ENCODE measurements at regions not wholly inside any gene's neighbourhood (a gene's known extent, or its start where the extent isn't known, plus 50 kb on each side); places are given as distances from the start of the nearest gene placed in this dataset.

DNA sequence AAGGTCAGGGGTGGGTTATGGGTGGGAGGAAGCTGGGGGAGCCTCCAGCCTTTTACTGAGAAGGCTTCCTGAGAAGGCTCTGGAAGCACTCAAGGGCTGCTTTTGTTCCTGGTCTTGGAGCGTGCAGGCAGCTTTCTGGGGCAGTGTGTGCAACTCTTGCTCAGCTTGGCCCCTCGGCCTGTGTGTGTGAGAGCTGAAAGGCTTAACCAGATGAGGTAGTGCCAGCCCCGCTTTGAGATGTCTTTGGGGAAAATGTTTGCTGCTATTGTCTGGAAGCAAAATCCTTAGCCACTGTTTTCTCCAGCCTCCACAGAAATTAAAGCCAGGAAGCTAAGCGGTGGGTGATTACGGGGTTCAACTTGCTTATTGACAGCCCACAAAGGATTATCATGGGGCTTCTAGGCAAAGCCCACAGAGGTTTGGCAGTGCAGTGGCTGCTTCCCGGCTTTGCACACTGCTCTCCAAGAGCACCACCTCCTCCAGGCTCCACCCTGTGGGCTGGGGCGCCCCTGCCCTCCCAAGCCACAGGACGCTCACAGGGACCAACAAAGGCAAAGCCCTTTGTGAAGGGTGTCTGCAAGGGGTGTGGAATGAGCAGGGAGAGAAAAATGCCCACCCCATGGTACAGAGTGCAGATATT lies 121.7 kb upstream of the TLE3 start:
- no peak for TF ChIP-seq CTCF (IDR thresholded peaks at IDR 0.05; ENCODE audit: partially characterized antibody, unreplicated experiment)
- H3K36me3 Mint-ChIP-seq (ENCODE audit: unreplicated experiment): no peaks in the 10 kb centered on the region
- no peaks in the 10 kb centered on the region for H3K9me3 Mint-ChIP-seq (ENCODE audit: unreplicated experiment)
- no peaks in the 10 kb centered on the region for H3K27me3 Mint-ChIP-seq (ENCODE audit: unreplicated experiment)
- no peak overlapping the region for H3K27ac Mint-ChIP-seq (ENCODE audit: unreplicated experiment)
- H3K4me3 Mint-ChIP-seq (ENCODE audit: unreplicated experiment): no peak overlapping the region
- peaks cover 7% of the 10 kb centered on the region for H3K4me1 Mint-ChIP-seq (ENCODE audit: low read depth, unreplicated experiment)
- no peak for DNase-seq

- no peak for DNase-seq
- H3K36me3 Mint-ChIP-seq (ENCODE audit: unreplicated experiment): no peaks in the 10 kb centered on the region
- no peak overlapping the region for H3K27ac Mint-ChIP-seq (ENCODE audit: unreplicated experiment)
- H3K4me3 Mint-ChIP-seq (ENCODE audit: unreplicated experiment): no peak overlapping the region
- H3K9me3 Mint-ChIP-seq (ENCODE audit: unreplicated experiment): peaks cover 1% of the 10 kb centered on the region
- peaks cover 7% of the 10 kb centered on the region for H3K4me1 Mint-ChIP-seq (ENCODE audit: low read depth, unreplicated experiment)
- peaks cover 3% of the 10 kb centered on the region for H3K27me3 Mint-ChIP-seq (ENCODE audit: unreplicated experiment)
- no peak for TF ChIP-seq CTCF (IDR thresholded peaks at IDR 0.05; ENCODE audit: partially characterized antibody, unreplicated experiment)
Observed at GRCh38 chr15:70217226-70218160, 119.8 kb upstream of the TLE3 start.

- no peak overlapping the region for H3K4me3 Mint-ChIP-seq (ENCODE audit: unreplicated experiment)
- no peak for DNase-seq
- H3K9me3 Mint-ChIP-seq (ENCODE audit: unreplicated experiment): peaks cover 1% of the 10 kb centered on the region
- peaks cover 4% of the 10 kb centered on the region for H3K36me3 Mint-ChIP-seq (ENCODE audit: unreplicated experiment)
- H3K27ac Mint-ChIP-seq (ENCODE audit: unreplicated experiment): no peak overlapping the region
- H3K27me3 Mint-ChIP-seq (ENCODE audit: unreplicated experiment): peaks cover 3% of the 10 kb centered on the region
- no peak for TF ChIP-seq CTCF (IDR thresholded peaks at IDR 0.05; ENCODE audit: partially characterized antibody, unreplicated experiment)
- peaks cover 7% of the 10 kb centered on the region for H3K4me1 Mint-ChIP-seq (ENCODE audit: low read depth, unreplicated experiment)
Observed at GRCh38 chr15:70215951-70216350, 118.2 kb upstream of the TLE3 start.

DNA sequence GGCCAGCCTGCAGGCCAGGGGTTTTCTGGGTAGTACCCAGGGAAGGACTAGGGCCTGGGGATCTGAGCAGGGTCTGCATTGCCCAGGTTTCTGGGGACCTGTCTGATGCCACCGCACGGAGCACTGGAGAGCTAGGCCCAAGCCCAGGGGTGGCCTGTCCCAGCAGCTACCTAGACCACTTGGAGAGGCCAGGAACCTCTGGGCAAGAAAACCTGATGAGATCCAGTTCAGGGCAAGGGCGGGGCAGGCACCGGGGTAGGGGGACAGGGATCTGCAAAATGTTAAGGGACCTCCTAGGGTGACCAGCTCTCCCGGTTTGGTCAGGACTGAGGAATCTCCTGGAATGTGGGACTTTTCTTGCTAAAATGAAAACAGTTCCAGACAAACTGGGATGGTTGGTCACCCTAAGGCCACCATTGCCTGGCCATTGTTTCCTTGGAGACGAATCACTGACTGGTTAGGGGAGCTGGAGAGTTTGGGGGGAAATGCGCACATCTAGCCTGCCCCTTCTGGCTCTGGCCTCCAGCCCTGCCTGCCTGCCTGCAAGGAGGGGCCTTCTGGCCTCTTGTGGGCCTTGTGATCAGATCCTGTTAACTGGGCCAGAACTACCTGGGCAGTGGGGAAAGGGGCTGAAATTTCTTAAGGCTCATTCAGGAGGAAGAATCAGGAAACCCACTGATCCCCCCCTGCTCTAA lies 117.4 kb upstream of the TLE3 start:
- H3K4me1 Mint-ChIP-seq (ENCODE audit: low read depth, unreplicated experiment): peaks cover 7% of the 10 kb centered on the region
- H3K9me3 Mint-ChIP-seq (ENCODE audit: unreplicated experiment): peaks cover 1% of the 10 kb centered on the region
- H3K4me3 Mint-ChIP-seq (ENCODE audit: unreplicated experiment): no peak overlapping the region
- H3K36me3 Mint-ChIP-seq (ENCODE audit: unreplicated experiment): peaks cover 4% of the 10 kb centered on the region
- H3K27me3 Mint-ChIP-seq (ENCODE audit: unreplicated experiment): peaks cover 3% of the 10 kb centered on the region
- no peak for TF ChIP-seq CTCF (IDR thresholded peaks at IDR 0.05; ENCODE audit: partially characterized antibody, unreplicated experiment)
- H3K27ac Mint-ChIP-seq (ENCODE audit: unreplicated experiment): no peak overlapping the region
- DNase-seq: no peak
